A673 (cell line): ENCODE measurements at regions not wholly inside any gene's neighbourhood (a gene's known extent, or its start where the extent isn't known, plus 50 kb on each side); places are given as distances from the start of the nearest gene placed in this dataset.

Experiments used
- EZH2 ChIP-seq: fragments of 200-600 bp; sonication (generic); IDR thresholded peaks from 2 replicates; pipeline ENCODE4 v1.6.1; 2017; ENCODE audit warnings: borderline replicate concordance, low read depth, mild to moderate bottlenecking, mixed read lengths, antibody characterized with exemption, low read length; ENCODE audit not compliant: poor library complexity, severe bottlenecking
- TF ChIP-seq, protein P1 (sequence below): fragments of 300-800, 200-600 bp; sonication (generic); conservative IDR thresholded peaks from 2 replicates; pipeline ENCODE4 v1.5.1; 2017; ENCODE audit warnings: low read depth, mild to moderate bottlenecking, antibody characterized with exemption, low read length, moderate library complexity, mixed read lengths

GRCh38 chr18:26791676-26792075 is 73.8 kb downstream of the AQP4 start:
- TF ChIP-seq, protein P1, sequence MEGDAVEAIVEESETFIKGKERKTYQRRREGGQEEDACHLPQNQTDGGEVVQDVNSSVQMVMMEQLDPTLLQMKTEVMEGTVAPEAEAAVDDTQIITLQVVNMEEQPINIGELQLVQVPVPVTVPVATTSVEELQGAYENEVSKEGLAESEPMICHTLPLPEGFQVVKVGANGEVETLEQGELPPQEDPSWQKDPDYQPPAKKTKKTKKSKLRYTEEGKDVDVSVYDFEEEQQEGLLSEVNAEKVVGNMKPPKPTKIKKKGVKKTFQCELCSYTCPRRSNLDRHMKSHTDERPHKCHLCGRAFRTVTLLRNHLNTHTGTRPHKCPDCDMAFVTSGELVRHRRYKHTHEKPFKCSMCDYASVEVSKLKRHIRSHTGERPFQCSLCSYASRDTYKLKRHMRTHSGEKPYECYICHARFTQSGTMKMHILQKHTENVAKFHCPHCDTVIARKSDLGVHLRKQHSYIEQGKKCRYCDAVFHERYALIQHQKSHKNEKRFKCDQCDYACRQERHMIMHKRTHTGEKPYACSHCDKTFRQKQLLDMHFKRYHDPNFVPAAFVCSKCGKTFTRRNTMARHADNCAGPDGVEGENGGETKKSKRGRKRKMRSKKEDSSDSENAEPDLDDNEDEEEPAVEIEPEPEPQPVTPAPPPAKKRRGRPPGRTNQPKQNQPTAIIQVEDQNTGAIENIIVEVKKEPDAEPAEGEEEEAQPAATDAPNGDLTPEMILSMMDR: no peak
- TF ChIP-seq EZH2: no peak
